GM21619 (cell line): ENCODE measurements at regions not wholly inside any gene's neighbourhood (a gene's known extent, or its start where the extent isn't known, plus 50 kb on each side); places are given as distances from the start of the nearest gene placed in this dataset.

Experiments
- ATAC-seq: cut with Tn5 transposase; IDR thresholded peaks from one replicate; pipeline ENCODE4 v1.9.1; 2021; ENCODE audit not compliant: unreplicated experiment

DNA sequence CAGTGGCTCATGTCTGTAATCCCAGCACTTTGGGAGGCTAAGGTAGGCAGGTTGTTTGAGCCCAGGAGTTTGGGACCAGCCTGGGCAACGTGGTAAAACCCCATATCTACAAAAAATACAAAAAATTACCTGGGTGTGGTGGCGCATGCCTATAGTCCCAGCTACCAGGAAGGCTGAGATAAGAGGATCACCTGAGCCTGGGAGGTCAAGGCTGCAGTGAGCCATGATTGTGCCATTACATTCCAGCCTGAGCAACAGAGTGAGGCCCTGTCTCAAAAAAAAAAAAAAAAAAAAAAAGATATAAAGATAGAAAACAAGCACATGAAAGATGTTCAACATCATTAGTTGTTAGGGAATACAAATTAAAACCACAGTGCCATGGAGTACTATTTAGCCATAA lies 65.3 kb upstream of the UGP2 start:
- ATAC-seq, result no peak

DNA sequence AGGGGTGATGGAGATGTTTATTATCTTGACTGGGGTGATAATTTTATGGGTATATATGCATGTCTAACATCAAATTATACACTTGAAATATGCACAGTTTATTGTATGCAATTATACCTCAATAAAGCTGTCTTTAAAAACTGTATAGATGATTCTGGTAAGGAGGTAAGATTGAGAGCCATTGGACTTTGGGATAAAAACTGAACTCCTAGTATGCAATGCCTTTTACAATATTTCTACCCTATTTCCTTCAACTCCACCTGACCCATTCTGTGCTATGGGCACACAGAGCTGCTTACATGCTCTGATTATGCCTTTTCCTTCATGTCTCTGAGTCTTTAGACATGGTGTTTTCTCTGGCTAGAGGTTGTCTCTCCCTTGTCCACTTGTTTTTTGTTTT lies 63.9 kb upstream of the UGP2 start:
- ATAC-seq, result no peak

DNA sequence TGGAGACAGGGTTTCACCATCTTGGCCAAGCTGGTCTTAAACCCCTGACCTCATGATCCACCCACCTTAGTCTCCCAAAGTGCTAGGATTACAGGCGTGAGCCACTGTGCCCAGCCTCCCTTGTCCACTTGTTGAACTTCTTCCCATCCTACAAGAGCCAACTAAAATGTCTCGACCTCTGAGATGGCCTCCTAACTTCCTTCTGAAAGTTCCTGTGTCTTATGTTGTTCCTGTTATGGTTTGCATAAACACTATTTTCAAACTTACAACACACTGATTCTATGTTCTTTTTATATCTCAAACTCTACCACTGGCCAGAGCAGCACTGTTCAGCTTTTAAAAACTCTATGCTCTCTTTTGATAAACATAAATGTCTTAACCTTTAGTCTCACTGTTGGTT lies 63.3 kb upstream of the UGP2 start:
- no peak for ATAC-seq

DNA sequence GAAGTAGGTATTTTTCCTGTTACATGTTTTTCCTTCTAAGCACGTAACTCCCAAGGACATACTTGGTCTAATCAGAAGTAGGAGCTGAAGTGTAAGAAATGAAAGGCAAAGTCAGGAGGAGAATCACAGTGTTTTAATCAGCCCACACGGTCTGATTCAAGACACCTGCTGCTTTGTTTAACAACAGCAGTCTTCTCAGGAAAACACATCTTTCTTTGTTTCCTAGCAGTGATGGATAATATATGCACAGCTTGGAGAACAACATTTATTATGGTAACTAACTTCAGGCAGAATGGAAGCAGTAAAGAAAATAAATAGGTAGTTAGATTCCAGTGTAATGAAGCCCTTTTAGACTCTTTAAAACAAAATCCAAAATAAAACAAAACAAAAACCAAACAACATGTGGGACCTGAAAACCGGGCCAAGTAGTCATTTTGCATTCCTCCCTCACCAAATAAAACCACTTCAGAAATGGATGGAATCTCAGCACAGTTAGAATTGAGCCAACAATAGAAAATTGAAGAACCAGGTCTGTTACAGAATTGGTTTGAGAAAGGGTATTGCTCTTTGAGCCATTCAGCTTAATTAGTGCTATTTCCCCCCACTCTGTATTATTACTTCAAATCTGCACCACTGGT lies 61.1 kb upstream of the UGP2 start:
- ATAC-seq, result no peak

DNA sequence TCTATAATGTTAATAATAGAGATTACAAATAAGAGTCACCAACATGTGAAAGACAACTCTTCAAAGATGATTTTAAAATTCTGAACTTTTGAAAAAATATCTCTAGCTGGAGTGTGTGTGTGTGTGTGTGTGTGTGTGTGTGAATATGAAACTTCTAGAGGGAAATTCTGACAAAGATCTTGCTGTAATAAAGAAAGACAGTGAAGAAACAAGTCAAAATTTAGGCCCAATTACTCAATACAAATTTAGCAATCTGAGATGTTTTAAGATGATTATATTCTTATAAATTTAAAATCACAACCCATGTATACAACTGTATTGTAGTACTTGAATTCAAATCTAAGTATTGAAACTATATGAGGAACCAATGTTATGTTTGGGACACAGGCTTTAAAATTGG lies 57.2 kb upstream of the UGP2 start:
- ATAC-seq, result no peak

DNA sequence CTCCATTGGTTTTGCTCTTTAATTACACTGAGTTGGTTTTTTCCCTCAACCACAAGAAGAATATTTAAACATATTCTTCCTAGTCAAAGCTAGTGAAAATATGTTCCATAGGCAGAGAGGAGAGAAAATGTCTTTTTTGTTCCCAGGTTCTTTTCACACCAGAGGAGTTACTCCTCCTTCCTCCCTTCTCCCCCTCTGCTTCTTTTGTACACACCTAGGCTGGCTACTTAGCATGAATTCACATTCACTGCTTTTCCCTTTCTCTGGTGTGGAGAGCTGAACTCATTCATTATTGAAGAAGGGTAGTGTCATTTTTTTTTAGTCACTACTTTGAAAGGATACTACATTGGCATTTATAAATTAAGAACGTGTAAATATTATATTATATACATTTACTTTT lies 56.6 kb upstream of the UGP2 start:
- no peak for ATAC-seq

DNA sequence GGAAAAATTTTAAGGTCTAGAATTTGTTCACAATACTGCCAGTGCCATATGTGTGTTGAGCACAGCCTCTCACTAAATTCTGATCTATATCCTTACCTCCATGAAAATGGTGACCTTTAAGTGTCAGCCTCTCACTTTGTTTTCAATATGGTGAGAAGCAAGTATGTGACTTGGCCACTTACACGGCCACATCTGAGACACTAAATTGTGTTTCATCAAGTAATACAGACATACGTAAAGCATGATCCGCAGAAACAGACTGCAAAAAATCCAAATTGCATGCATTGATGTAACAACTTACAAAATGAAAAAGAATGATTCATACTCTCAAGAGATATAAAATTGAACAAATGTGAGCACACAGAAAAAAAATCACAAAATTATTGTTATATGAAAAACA lies 55.2 kb upstream of the UGP2 start:
- ATAC-seq, result no peak

DNA sequence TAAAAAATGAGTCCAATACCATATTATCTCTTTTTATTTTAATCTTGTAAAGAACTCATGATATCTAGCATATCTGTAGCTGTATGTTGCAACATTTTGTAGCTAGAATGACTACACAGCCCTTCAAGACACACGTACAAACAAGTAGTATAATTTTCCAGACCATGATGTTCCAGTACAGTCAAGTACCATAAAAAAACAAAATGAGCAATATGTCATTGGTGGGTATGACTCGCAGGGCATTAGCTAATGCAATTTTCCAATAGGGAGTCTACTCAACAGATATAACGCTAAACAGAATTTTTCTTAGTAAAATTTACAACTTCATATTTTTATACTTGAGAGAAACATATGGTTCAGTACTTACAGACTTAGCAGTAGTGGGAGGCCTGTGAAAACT lies 53.6 kb upstream of the UGP2 start:
- no peak for ATAC-seq

DNA sequence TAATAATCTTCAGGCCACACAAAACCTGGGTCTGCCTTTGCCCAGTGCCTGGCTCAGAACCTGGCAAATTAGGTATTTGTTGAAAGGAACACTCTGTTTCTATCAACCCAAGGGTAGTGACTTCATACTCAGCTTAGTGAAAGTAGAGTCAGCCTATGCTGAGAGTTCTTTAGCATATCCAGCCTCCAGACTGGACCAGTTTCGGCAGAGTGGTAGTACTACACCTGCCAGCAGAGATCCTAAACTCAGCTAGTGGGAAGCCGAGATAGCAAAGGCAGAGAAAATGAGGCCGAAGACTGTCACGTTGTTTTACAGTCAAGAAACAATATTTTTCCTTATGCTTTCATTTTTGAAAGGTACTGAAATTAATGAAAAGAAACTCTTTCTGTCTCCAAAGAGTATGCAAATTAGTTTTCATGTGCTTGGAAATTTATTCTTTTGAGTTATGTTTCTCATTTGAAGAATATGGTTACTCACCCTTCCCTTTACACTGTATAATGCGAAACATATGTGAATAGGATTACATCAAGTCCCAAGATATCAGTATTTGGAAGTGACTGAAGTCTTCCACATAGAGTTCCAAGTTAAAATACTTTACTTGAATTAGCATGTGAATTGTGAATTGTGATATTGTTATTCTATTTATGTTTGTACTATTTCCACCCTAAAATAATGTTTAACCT lies 52.2 kb upstream of the UGP2 start:
- ATAC-seq, result no peak

DNA sequence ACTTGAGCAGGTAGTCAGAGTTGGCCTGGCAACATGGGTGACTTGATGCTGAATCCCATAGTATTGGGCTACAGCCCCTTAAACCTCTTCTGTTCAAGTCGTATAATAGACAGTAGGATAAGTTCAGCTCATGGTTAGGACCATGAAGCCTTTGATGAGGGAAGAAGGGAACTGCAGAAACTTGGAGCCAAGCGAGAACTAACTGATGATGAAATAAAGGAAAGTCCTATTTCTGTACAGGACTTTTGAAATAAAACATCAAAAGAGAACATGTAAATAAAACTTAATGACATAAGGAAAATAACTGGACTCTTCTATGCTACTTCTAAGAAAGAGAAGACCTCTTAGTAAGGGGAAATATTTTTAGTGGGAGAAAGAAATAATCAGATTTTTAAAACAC lies 51.2 kb upstream of the UGP2 start:
- no peak for ATAC-seq

DNA sequence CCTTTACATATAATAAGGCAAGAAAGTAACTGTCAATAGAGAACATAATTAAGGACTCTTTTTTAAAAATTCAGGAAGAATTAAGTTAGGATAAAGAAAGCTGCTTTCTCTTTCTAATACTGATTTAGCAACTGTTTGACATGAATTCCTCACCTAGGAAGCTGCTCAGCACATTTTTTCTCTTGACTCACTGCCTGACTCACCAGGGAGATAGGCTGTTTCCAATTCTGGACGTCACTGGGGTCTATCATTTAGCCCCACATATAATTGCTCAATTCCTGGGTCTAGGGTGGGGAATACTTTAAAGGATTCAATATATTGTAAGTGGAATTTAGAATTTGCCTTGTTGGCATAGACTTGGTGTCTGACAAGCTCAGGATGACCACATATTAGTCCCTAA lies 50.8 kb upstream of the UGP2 start:
- ATAC-seq, result no peak

DNA sequence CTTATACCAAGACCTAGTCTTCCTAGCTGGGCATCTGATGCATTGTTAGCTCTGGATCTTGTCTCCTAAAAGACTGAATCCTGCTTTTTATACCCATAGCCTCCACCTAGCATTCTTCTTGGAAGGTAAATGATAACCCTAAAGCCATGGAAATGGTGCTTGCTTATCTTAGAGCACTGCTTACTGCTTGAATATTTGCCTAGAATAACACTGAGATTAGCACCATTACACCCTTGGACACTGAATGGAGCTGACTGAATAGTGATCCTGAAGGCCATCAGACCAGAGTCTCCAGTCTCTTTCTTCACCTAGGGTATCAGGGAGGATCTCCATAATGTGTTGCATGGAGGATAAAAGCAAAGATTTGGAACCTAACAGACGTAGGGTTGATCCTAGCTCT lies 50.3 kb upstream of the UGP2 start:
- ATAC-seq, result no peak
